Astrocyte (in vitro differentiated cells and primary cell): ENCODE measurements at regions not wholly inside any gene's neighbourhood (a gene's known extent, or its start where the extent isn't known, plus 50 kb on each side); places are given as distances from the start of the nearest gene placed in this dataset.

Experiments
- DNase-seq: peaks from one replicate; pipeline ENCODE4 v3.0.0-alpha.2; 2010; ENCODE audit warnings: low read depth
- FAIRE-seq: peaks from 2 replicates; lab custom pipeline; 2011; peaks lifted over from hg19 to GRCh38; lab: Jason Lieb, UNC
- H2AFZ ChIP-seq: 2 replicates; pipeline ENCODE4 v1.6.0; 2012; ENCODE audit warnings: low read depth, low read length, inconsistent platforms
- H3K27ac ChIP-seq: 2 replicates; pipeline ENCODE4 v1.5.1; 2011; ENCODE audit warnings: low read depth, low read length, inconsistent platforms
- H3K27me3 ChIP-seq: 2 replicates; pipeline ENCODE4 v1.6.0; 2011; ENCODE audit warnings: low read length, inconsistent platforms; ENCODE audit not compliant: insufficient read depth
- H3K36me3 ChIP-seq: 2 replicates; pipeline ENCODE4 v1.5.1; 2011; ENCODE audit warnings: low read length, inconsistent platforms; ENCODE audit not compliant: insufficient read depth
- H3K4me1 ChIP-seq: 2 replicates; pipeline ENCODE4 v1.5.1; 2011; ENCODE audit warnings: low read length, inconsistent platforms; ENCODE audit not compliant: insufficient read depth
- H3K4me2 ChIP-seq: 2 replicates; pipeline ENCODE4 v1.6.0; 2012; ENCODE audit warnings: low read length, inconsistent platforms
- H3K4me3 ChIP-seq: 2 replicates; pipeline ENCODE4 v1.5.1; 2011; ENCODE audit warnings: low read depth, mild to moderate bottlenecking, low read length, inconsistent platforms; ENCODE audit not compliant: insufficient read depth
- H3K79me2 ChIP-seq: 2 replicates; pipeline ENCODE4 v1.6.0; 2012; ENCODE audit warnings: mild to moderate bottlenecking, low read length, inconsistent platforms; ENCODE audit not compliant: insufficient read depth
- H3K9ac ChIP-seq: 2 replicates; pipeline ENCODE4 v1.6.0; 2012; ENCODE audit warnings: mild to moderate bottlenecking, low read length, inconsistent platforms
- H3K9me3 ChIP-seq: 2 replicates; pipeline ENCODE4 v1.5.1; 2012; ENCODE audit warnings: low read depth, mild to moderate bottlenecking, low read length, inconsistent platforms; ENCODE audit not compliant: insufficient read depth
- H4K20me1 ChIP-seq: 2 replicates; pipeline ENCODE4 v1.6.0; 2012; ENCODE audit warnings: low read length, inconsistent platforms; ENCODE audit not compliant: insufficient read depth
- H3K27ac Mint-ChIP-seq: one replicate; pipeline ENCODE4 v1.8.0; 2021; ENCODE audit warnings: mild to moderate bottlenecking, mixed read lengths; ENCODE audit not compliant: unreplicated experiment
- H3K27me3 Mint-ChIP-seq: one replicate; pipeline ENCODE4 v1.8.0; 2021; ENCODE audit warnings: low read depth, mixed read lengths; ENCODE audit not compliant: unreplicated experiment
- H3K36me3 Mint-ChIP-seq: one replicate; pipeline ENCODE4 v1.8.0; 2021; ENCODE audit warnings: low read depth, mixed read lengths; ENCODE audit not compliant: unreplicated experiment
- H3K4me1 Mint-ChIP-seq: one replicate; pipeline ENCODE4 v1.8.0; 2021; ENCODE audit warnings: low read depth, mixed read lengths; ENCODE audit not compliant: unreplicated experiment
- H3K4me3 Mint-ChIP-seq: one replicate; pipeline ENCODE4 v1.8.0; 2021; ENCODE audit warnings: mild to moderate bottlenecking, moderate library complexity, mixed read lengths; ENCODE audit not compliant: unreplicated experiment
- H3K9me3 Mint-ChIP-seq: one replicate; pipeline ENCODE4 v1.8.0; 2021; ENCODE audit warnings: mild to moderate bottlenecking, mixed read lengths; ENCODE audit not compliant: unreplicated experiment
- EZH2 ChIP-seq: IDR thresholded peaks from 2 replicates; pipeline ENCODE4 v1.6.1; 2012; ENCODE audit warnings: mild to moderate bottlenecking, low read length, inconsistent platforms; ENCODE audit not compliant: insufficient read depth
- TF ChIP-seq, protein P1 (sequence below): IDR thresholded peaks from 2 replicates; pipeline ENCODE4 v1.5.1; 2011; ENCODE audit warnings: low read depth, mild to moderate bottlenecking, inconsistent platforms, low read length, moderate library complexity; ENCODE audit not compliant: insufficient read depth

DNA sequence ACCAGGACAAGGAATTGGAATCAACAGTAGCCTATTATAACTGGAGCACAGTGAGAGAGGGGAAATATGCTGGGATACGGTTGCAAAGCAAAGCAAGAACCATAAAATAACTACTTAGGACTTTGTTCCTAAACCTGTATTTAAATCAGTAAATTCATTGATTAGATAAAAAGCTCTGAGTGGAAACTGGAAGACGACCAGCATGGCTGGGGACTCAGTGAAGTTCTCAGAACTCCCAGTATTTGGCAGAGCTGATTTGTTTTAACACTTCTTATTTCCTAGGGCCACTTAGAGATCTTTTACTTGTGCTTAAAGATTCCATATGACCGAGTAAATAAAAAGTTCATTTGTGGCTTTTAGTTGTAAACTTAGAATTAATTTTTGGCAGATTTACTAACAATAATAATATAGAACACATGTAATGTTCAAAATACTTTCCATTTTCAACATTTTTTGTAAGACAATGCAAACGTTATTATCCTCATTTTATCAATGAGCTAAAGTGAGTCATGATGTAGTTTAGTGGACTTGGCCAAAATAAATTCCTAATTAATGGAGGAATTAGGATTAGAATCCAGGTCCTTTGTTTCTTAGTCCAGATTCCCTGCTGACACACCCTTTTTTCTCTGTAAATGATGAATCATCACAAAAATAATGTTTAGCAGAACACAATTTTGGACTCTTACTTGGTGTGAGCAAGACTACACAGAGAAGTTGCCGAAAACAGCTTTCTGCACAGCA is 392.9 kb downstream of the GJA1 start:
- Histone ChIP-seq H3K9me3 (no peaks in the 10 kb centered on the region), H3K9ac (no peak overlapping the region), H3K79me2 (no peaks in the 10 kb centered on the region), H3K4me1 (peaks cover 22% of the 10 kb centered on the region), H2AFZ (no peak overlapping the region), H3K36me3 (no peaks in the 10 kb centered on the region), H3K27ac (no peak overlapping the region), H3K27me3 (no peaks in the 10 kb centered on the region), H3K4me3 (no peak overlapping the region), H3K4me2 (no peak overlapping the region), H4K20me1 (no peaks in the 10 kb centered on the region)
- H3K4me1 Mint-ChIP-seq: peaks cover 16% of the 10 kb centered on the region
- H3K9me3 Mint-ChIP-seq: no peaks in the 10 kb centered on the region
- no peaks in the 10 kb centered on the region for H3K27me3 Mint-ChIP-seq
- H3K36me3 Mint-ChIP-seq: no peaks in the 10 kb centered on the region
- no peak overlapping the region for H3K27ac Mint-ChIP-seq
- no peak for DNase-seq
- TF ChIP-seq, protein P1, sequence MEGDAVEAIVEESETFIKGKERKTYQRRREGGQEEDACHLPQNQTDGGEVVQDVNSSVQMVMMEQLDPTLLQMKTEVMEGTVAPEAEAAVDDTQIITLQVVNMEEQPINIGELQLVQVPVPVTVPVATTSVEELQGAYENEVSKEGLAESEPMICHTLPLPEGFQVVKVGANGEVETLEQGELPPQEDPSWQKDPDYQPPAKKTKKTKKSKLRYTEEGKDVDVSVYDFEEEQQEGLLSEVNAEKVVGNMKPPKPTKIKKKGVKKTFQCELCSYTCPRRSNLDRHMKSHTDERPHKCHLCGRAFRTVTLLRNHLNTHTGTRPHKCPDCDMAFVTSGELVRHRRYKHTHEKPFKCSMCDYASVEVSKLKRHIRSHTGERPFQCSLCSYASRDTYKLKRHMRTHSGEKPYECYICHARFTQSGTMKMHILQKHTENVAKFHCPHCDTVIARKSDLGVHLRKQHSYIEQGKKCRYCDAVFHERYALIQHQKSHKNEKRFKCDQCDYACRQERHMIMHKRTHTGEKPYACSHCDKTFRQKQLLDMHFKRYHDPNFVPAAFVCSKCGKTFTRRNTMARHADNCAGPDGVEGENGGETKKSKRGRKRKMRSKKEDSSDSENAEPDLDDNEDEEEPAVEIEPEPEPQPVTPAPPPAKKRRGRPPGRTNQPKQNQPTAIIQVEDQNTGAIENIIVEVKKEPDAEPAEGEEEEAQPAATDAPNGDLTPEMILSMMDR: no peak
- no peak overlapping the region for H3K4me3 Mint-ChIP-seq
- FAIRE-seq: peak; percentile 73

DNA sequence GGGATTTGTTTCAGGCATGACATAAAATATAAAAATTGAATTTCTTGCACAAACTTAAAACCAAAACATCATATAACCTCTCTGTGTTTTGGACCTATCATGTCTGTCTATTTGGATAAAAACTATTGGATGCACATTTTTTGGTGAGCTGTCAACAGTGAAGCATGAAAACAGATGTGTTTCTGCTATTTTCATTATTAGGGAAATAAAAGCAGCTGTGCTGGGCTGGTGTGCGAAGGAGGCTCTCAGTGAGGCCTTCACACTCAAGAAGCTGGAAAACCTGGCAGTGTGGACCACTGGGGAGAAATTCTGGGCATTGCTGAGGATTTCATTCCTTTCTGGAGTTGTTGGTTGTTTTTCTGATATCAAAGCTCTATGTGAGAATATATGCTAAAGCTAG is 395.3 kb downstream of the GJA1 start:
- Histone ChIP-seq H3K9ac (no peak overlapping the region), H3K27ac (no peak overlapping the region), H3K4me2 (no peak overlapping the region), H3K4me1 (peaks cover 14% of the 10 kb centered on the region), H3K4me3 (no peak overlapping the region), H3K36me3 (no peaks in the 10 kb centered on the region), H3K9me3 (no peaks in the 10 kb centered on the region), H3K79me2 (no peaks in the 10 kb centered on the region), H2AFZ (no peak overlapping the region), H3K27me3 (no peaks in the 10 kb centered on the region), H4K20me1 (no peaks in the 10 kb centered on the region)
- no peak for TF ChIP-seq EZH2
- TF ChIP-seq, protein P1: no peak
- Mint-ChIP-seq H3K36me3 (no peaks in the 10 kb centered on the region), H3K27me3 (no peaks in the 10 kb centered on the region), H3K4me1 (peaks cover 14% of the 10 kb centered on the region), H3K9me3 (no peaks in the 10 kb centered on the region), H3K27ac (no peak overlapping the region), H3K4me3 (no peak overlapping the region)
- no peak for FAIRE-seq
- no peak for DNase-seq

DNA sequence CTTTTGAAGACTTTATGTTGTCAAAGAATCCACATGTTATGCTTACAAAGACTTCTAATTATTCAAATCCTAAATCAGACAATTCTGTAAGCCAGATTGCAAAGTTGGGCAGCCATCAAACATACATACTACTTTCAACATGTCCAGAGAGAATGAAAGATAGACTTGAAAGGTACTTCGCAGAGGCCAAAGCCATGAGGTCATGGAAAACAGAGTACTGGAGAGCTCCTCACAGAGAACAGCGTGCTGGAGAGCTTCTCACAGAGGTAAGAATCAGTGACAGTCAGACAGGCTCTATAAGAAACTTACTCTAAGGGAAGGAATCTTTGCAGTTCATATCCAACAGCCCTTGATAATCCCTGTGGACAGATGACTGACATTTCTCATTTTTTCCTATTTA is 400.2 kb downstream of the GJA1 start:
- H3K9ac ChIP-seq: no peak overlapping the region
- FAIRE-seq: no peak
- H3K27ac ChIP-seq: no peak overlapping the region

More for the DNA sequence above, 400.2 kb downstream of the GJA1 start:
- no peaks in the 10 kb centered on the region for H4K20me1 ChIP-seq
- peak; percentile 37 for DNase-seq
- peaks cover 6% of the 10 kb centered on the region for H3K4me1 ChIP-seq
- Mint-ChIP-seq H3K9me3 (no peaks in the 10 kb centered on the region), H3K27ac (peak overlapping the region; percentile 75), H3K27me3 (no peaks in the 10 kb centered on the region), H3K4me1 (peaks cover 31% of the 10 kb centered on the region), H3K4me3 (no peak overlapping the region), H3K36me3 (no peaks in the 10 kb centered on the region)
- no peak overlapping the region for H3K4me2 ChIP-seq
- no peaks in the 10 kb centered on the region for H3K9me3 ChIP-seq
- H2AFZ ChIP-seq: no peak overlapping the region
- no peaks in the 10 kb centered on the region for H3K36me3 ChIP-seq
- no peak overlapping the region for H3K4me3 ChIP-seq
- no peaks in the 10 kb centered on the region for H3K79me2 ChIP-seq
- no peaks in the 10 kb centered on the region for H3K27me3 ChIP-seq
- no peak for TF ChIP-seq EZH2
- TF ChIP-seq, protein P1: no peak
